OCI-LY3 (cell line): ENCODE measurements at regions not wholly inside any gene's neighbourhood (a gene's known extent, or its start where the extent isn't known, plus 50 kb on each side); places are given as distances from the start of the nearest gene placed in this dataset.

Source experiments
- H2AFZ ChIP-seq: fragments of 200-600, 300-600 bp; shearing (Covaris generic); 2 replicates; pipeline ENCODE4 v1.6.0; 2014; ENCODE audit warnings: antibody characterized with exemption, low read depth, low read length
- H3K27ac ChIP-seq: fragments of 200-600, 300-600 bp; sonication (generic); 2 replicates; pipeline ENCODE4 v1.5.1; 2014; ENCODE audit warnings: mild to moderate bottlenecking, low read length, moderate library complexity, mixed read lengths
- H3K27me3 ChIP-seq: fragments of 200-600, 300-600 bp; sonication (generic); 2 replicates; pipeline ENCODE4 v1.6.1; 2014; ENCODE audit warnings: low read depth, low read length, mixed read lengths
- H3K36me3 ChIP-seq: fragments of 200-600, 300-600 bp; sonication (generic); replicated peaks from 2 replicates; pipeline ENCODE3; 2014; ENCODE audit warnings: low read depth, low read length, mixed read lengths
- H3K4me1 ChIP-seq: fragments of 300-600, 200-600 bp; sonication (generic); 2 replicates; pipeline ENCODE4 v1.6.1; 2014; ENCODE audit warnings: low read length, mixed read lengths
- H3K4me2 ChIP-seq: fragments of 200-600, 300-600 bp; sonication (generic); 2 replicates; pipeline ENCODE4 v1.6.1; 2014; ENCODE audit warnings: low read length, mixed read lengths
- H3K4me3 ChIP-seq: fragments of 300-600, 200-600 bp; sonication (generic); 2 replicates; pipeline ENCODE4 v1.5.1; 2014; ENCODE audit warnings: antibody characterized with exemption, mild to moderate bottlenecking, low read length, moderate library complexity
- H3K79me2 ChIP-seq: fragments of 300-600, 200-600 bp; shearing (Covaris generic); 2 replicates; pipeline ENCODE4 v1.6.1; 2014; ENCODE audit warnings: mild to moderate bottlenecking, low read length, mixed read lengths
- H3K9ac ChIP-seq: fragments of 300-600, 200-600 bp; shearing (Covaris generic); 2 replicates; pipeline ENCODE4 v1.6.0; 2014; ENCODE audit warnings: mild to moderate bottlenecking, low read length, moderate library complexity
- H3K9me3 ChIP-seq: fragments of 200-600, 300-600 bp; shearing (Covaris generic); 2 replicates; pipeline ENCODE4 v1.6.1; 2014; ENCODE audit warnings: low read length, mixed read lengths; ENCODE audit not compliant: insufficient read depth
- H4K20me1 ChIP-seq: fragments of 200-600, 300-600 bp; sonication (generic); 2 replicates; pipeline ENCODE4 v1.6.1; 2016; ENCODE audit warnings: low read length, mixed read lengths; ENCODE audit not compliant: insufficient read depth
- EZH2phosphoT487 ChIP-seq: fragments of 200-600 bp; shearing (Covaris generic); IDR thresholded peaks from 2 replicates; pipeline ENCODE4 v1.6.1; 2018; ENCODE audit warnings: antibody characterized with exemption, mixed run types, low read depth
- TF ChIP-seq, protein P1 (sequence below): fragments of 200-600, 300-600 bp; sonication (generic); IDR thresholded peaks from 2 replicates; pipeline ENCODE4 v1.5.1; 2014; ENCODE audit warnings: antibody characterized with exemption, low read length, low read depth

DNA sequence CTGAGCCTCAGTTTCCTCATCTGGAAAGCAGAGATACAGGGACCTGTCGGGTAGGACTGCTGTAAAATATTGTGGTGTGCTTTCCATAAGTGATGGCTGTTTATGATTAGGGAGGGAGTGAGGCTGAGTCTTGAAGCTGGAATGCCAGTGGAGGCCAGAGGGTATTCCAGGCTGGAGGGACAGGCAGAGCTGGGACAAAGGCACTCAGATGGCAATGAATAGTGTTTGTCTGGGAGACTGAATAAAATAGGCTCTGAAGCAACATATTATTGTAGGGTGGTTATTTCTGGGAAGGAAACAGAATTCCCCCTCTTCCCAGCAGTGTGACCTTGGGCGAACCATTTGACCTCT lies 120.7 kb downstream of the INHBB start:
- Histone ChIP-seq H4K20me1 (no peaks in the 10 kb centered on the region), H3K4me1 (no peaks in the 10 kb centered on the region), H3K9me3 (no peaks in the 10 kb centered on the region), H3K27ac (no peak overlapping the region), H3K79me2 (no peaks in the 10 kb centered on the region), H3K4me3 (no peak overlapping the region), H3K36me3 (no peaks in the 10 kb centered on the region), H3K27me3 (no peaks in the 10 kb centered on the region; the same call in 1 of the 2 replicates), H3K4me2 (no peak overlapping the region), H3K9ac (no peak overlapping the region), H2AFZ (no peak overlapping the region)
- TF ChIP-seq, protein P1, sequence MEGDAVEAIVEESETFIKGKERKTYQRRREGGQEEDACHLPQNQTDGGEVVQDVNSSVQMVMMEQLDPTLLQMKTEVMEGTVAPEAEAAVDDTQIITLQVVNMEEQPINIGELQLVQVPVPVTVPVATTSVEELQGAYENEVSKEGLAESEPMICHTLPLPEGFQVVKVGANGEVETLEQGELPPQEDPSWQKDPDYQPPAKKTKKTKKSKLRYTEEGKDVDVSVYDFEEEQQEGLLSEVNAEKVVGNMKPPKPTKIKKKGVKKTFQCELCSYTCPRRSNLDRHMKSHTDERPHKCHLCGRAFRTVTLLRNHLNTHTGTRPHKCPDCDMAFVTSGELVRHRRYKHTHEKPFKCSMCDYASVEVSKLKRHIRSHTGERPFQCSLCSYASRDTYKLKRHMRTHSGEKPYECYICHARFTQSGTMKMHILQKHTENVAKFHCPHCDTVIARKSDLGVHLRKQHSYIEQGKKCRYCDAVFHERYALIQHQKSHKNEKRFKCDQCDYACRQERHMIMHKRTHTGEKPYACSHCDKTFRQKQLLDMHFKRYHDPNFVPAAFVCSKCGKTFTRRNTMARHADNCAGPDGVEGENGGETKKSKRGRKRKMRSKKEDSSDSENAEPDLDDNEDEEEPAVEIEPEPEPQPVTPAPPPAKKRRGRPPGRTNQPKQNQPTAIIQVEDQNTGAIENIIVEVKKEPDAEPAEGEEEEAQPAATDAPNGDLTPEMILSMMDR, result no peak
- TF ChIP-seq EZH2phosphoT487, result no peak

DNA sequence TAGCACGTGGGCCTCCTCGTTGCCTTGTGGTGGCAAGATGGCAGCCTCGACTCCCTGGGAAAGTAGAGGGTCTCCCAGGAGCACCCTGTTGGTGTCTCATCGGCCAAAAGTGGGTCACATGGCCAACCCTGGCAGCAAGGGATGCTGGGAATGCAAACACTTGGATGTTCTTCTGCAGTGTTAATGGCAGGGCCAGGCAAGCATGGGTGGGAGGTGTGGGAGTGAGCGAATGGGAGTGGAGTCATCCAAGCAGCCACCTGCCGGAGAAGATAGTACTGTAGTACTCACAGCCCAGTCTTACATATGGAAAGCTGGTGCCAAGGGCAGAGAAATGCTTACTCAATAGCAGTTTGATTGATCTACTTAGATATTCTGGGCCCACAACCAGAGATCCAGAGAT lies 122.2 kb downstream of the INHBB start:
- H3K9ac ChIP-seq, result no peak overlapping the region
- no peak overlapping the region for H2AFZ ChIP-seq
- H3K79me2 ChIP-seq, result no peaks in the 10 kb centered on the region
- no peak overlapping the region for H3K27ac ChIP-seq
- no peaks in the 10 kb centered on the region for H3K4me1 ChIP-seq
- no peak overlapping the region for H3K4me2 ChIP-seq
- H3K27me3 ChIP-seq, result no peaks in the 10 kb centered on the region; the same call in 1 of the 2 replicates
- no peaks in the 10 kb centered on the region for H3K36me3 ChIP-seq
- H3K9me3 ChIP-seq, result no peaks in the 10 kb centered on the region
- H3K4me3 ChIP-seq, result no peak overlapping the region
- H4K20me1 ChIP-seq, result no peaks in the 10 kb centered on the region
- no peak for TF ChIP-seq EZH2phosphoT487
- TF ChIP-seq, protein P1, result no peak

DNA sequence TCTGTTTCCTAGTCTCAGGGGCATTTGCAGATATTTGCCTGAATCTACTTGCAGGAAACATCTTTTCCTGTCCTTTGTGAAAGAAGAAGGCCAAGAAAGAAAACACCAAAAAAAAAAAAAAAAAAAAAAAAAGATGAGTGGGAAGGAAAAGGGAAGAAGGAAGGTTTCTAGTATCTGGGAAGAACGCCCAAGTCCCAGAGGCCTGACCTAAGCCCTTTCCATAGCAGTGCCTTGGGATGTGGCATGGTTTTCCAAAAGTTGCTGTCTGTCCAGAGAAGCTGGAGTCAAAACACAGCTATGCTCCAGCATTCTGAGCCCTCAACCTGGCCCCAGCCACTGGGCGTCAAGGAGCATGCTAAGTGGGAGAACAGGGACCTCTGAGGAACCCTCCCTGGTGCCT lies 123.5 kb downstream of the INHBB start:
- Histone ChIP-seq H2AFZ (no peak overlapping the region), H4K20me1 (no peaks in the 10 kb centered on the region), H3K4me2 (no peak overlapping the region), H3K4me1 (no peaks in the 10 kb centered on the region), H3K79me2 (no peaks in the 10 kb centered on the region), H3K9me3 (no peaks in the 10 kb centered on the region), H3K27me3 (no peaks in the 10 kb centered on the region; the same call in 1 of the 2 replicates), H3K27ac (no peak overlapping the region), H3K36me3 (no peaks in the 10 kb centered on the region), H3K4me3 (no peak overlapping the region), H3K9ac (no peak overlapping the region)
- no peak for TF ChIP-seq EZH2phosphoT487
- TF ChIP-seq, protein P1, result no peak

DNA sequence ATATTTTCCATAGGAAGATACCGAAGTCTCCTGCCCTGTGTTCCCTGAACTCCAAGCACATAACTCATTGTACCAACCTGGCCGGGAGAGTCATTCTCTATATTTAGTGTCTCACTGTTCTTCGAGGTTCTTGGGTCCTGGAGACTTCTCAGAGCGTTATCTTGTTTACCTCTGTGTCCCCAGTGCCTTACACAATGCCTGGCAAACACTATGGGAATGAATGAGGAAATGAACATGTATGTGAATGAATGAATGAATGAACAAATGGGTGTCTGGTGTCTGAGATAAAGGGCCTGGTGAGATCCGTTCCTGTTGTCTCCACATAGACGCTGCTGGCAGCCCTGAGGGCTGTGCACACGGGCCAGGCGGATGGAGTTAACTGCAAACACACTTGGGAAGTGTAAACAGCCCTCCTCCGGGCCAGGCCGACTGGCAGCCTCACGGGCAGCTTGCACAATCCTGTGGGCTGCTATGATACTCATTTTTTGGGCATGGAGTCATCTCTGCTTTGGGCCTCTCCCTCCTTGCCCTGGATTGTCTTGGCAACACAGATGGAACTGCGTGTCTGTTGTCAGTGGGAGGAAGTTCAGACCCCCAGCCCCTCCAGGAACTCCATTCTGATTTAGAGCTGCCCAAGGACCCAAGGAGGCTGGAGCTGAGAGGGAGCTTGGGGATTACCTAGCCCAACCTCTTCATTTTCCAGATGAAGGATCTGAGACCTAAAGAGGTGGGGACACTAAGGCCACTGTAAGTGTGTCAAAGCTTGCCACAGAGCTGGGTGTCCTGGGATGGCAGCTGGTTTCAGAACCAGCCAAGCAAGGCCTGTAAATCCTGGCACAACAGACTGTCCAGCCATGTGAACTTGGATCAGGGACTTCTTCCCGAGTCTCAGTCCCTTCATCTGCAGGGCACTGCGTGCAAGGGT lies 124.4 kb downstream of the INHBB start:
- no peaks in the 10 kb centered on the region; the same call in 1 of the 2 replicates for H3K27me3 ChIP-seq
- H3K9ac ChIP-seq, result no peak overlapping the region
- H3K36me3 ChIP-seq, result no peaks in the 10 kb centered on the region
- no peak overlapping the region for H2AFZ ChIP-seq
- TF ChIP-seq, protein P1, result no peak
- TF ChIP-seq EZH2phosphoT487, result no peak
- H3K4me3 ChIP-seq, result no peak overlapping the region
- no peaks in the 10 kb centered on the region for H4K20me1 ChIP-seq
- no peak overlapping the region for H3K4me2 ChIP-seq
- H3K79me2 ChIP-seq, result no peaks in the 10 kb centered on the region
- no peaks in the 10 kb centered on the region for H3K4me1 ChIP-seq
- no peak overlapping the region for H3K27ac ChIP-seq
- no peaks in the 10 kb centered on the region for H3K9me3 ChIP-seq
